Lower leg skin (tissue), 3 donors: ENCODE measurements at regions not wholly inside any gene's neighbourhood (a gene's known extent, or its start where the extent isn't known, plus 50 kb on each side); places are given as distances from the start of the nearest gene placed in this dataset.

Experiments
- POLR2A ChIP-seq, 2 donors: fragments of 450-650 bp; IDR thresholded peaks; one replicate each; pipeline ENCODE4 v1.6.1; 2016 to 2017; ENCODE audit warnings: antibody characterized with exemption in 2 of 2, mild to moderate bottlenecking in 1 of 2, moderate library complexity in 1 of 2
- TF ChIP-seq, protein P1 (sequence below), 3 donors: fragments of 450-650 bp; IDR thresholded peaks; one replicate each; pipeline ENCODE4 v1.5.1; 2016; ENCODE audit warnings: antibody characterized with exemption in 3 of 3, mild to moderate bottlenecking in 3 of 3, moderate library complexity in 2 of 3

GRCh38 chr4:183770906-183771305 lies 111.8 kb downstream of the TRAPPC11 start:
- TF ChIP-seq, protein P1, sequence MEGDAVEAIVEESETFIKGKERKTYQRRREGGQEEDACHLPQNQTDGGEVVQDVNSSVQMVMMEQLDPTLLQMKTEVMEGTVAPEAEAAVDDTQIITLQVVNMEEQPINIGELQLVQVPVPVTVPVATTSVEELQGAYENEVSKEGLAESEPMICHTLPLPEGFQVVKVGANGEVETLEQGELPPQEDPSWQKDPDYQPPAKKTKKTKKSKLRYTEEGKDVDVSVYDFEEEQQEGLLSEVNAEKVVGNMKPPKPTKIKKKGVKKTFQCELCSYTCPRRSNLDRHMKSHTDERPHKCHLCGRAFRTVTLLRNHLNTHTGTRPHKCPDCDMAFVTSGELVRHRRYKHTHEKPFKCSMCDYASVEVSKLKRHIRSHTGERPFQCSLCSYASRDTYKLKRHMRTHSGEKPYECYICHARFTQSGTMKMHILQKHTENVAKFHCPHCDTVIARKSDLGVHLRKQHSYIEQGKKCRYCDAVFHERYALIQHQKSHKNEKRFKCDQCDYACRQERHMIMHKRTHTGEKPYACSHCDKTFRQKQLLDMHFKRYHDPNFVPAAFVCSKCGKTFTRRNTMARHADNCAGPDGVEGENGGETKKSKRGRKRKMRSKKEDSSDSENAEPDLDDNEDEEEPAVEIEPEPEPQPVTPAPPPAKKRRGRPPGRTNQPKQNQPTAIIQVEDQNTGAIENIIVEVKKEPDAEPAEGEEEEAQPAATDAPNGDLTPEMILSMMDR (IDR thresholded peaks at IDR 0.05) = no peak
- no peak for TF ChIP-seq POLR2A (IDR thresholded peaks at IDR 0.05)
